Activated T-helper 1 cell treated with anti-CD3 and anti-CD28 coated beads, Interleukin-12 subunit alpha, Interleukin-12 subunit beta, Interleukin-2, Interleukin-4 antibody, amounts not matched to agents 30 ng/mL and 10 ng/mL and 1 ng/mL, durations not matched to agents 14 hours and 24 hours and 36 hours (primary cell): ENCODE measurements at regions not wholly inside any gene's neighbourhood (a gene's known extent, or its start where the extent isn't known, plus 50 kb on each side); places are given as distances from the start of the nearest gene placed in this dataset.

Source experiments
- DNase-seq: peaks from one replicate; pipeline ENCODE4 v3.0.0; 2021; ENCODE audit warnings: low spot score
- H3K27ac Mint-ChIP-seq: one replicate; pipeline ENCODE4 v1.8.0; 2021; ENCODE audit warnings: mild to moderate bottlenecking, mixed read lengths
- H3K27me3 Mint-ChIP-seq: one replicate; pipeline ENCODE4 v1.8.0; 2022; ENCODE audit warnings: mild to moderate bottlenecking, moderate library complexity, mixed read lengths; ENCODE audit not compliant: insufficient read depth
- H3K36me3 Mint-ChIP-seq: one replicate; pipeline ENCODE4 v1.8.0; 2021; ENCODE audit warnings: low read depth, mixed read lengths
- H3K4me1 Mint-ChIP-seq: one replicate; pipeline ENCODE4 v1.8.0; 2021; ENCODE audit warnings: low read depth, mixed read lengths
- H3K4me3 Mint-ChIP-seq: one replicate; pipeline ENCODE4 v1.8.0; 2021; ENCODE audit warnings: mild to moderate bottlenecking, moderate library complexity, mixed read lengths
- H3K9me3 Mint-ChIP-seq: one replicate; pipeline ENCODE4 v1.8.0; 2021; ENCODE audit warnings: mixed read lengths
- intact Hi-C: fragments of 100-400 bp; cut with micrococcal nuclease; formaldehyde crosslinking; loops from one replicate; pipeline ENCODE4 v1.15.1; 2024

DNA sequence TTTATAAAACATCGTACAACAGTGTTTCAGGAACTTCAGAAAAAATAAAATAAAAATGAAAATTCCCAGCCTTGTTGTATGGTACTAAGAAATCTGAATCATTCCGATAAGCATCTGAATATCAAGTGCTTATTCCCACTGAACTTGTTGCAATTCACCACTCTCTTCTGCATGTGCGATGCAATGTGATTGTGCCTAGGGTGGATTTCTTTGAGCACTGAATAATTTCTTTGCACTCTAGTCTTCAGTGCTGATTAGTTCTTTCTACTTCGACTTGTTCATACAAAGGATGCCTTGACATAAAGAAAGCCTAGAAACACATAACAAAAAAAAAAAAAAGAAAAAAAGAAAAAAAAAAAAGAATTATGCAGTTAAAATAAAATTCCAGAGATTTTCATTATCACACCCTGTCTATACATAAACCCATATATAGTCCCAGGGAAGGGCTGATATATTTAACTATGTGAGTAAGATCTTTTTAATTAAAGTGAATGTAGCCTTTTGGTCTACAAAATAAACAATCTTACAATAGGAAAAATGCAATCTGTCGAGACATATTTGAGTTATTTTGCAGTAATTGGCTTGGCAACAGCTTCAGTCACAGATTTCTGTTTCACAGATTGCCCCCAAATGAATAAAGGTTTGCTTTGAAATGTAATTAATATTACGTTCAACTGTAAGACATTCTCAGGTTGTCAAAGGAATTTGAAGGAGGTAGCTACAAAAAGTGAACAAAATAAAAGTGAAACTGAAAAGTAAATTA is 1118.9 kb upstream of the CELF2 start:
- intact Hi-C loops, result no loop called here
- Mint-ChIP-seq H3K36me3 (no peaks in the 10 kb centered on the region), H3K4me3 (no peak overlapping the region), H3K27ac (no peak overlapping the region), H3K4me1 (no peaks in the 10 kb centered on the region), H3K9me3 (no peaks in the 10 kb centered on the region), H3K27me3 (no peaks in the 10 kb centered on the region)
- DNase-seq, result no peak

DNA sequence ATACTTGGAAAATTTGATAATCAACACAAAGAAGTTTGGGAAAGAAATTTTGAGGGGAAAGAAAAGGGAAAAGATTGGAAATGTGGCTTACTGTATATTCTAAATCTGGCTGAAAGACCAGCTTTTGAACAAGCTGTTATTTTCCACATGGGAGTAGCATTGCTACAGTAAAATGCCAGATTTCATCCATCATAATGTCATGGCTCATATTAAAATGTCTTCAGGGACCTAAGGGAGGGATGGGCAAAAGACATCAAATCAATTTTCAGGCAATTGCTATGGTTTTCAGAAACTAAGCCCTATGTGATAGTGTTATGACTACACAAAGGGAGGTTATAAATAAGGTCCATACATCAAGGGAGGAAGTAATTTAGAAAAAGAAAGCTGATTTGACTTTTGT is 1116.9 kb upstream of the CELF2 start:
- no peak overlapping the region for H3K4me3 Mint-ChIP-seq
- H3K27me3 Mint-ChIP-seq, result peaks cover 2% of the 10 kb centered on the region
- H3K27ac Mint-ChIP-seq, result no peak overlapping the region
- no peaks in the 10 kb centered on the region for H3K36me3 Mint-ChIP-seq
- H3K4me1 Mint-ChIP-seq, result no peaks in the 10 kb centered on the region
- no peak for DNase-seq
- intact Hi-C loops, result no loop called here
- no peaks in the 10 kb centered on the region for H3K9me3 Mint-ChIP-seq

GRCh38 chr10:9901971-9902370 is 1115.7 kb upstream of the CELF2 start:
- Mint-ChIP-seq H3K36me3 (no peaks in the 10 kb centered on the region), H3K9me3 (no peaks in the 10 kb centered on the region), H3K27ac (no peak overlapping the region), H3K4me1 (no peaks in the 10 kb centered on the region), H3K4me3 (no peak overlapping the region), H3K27me3 (peaks cover 2% of the 10 kb centered on the region)
- intact Hi-C loops, result no loop called here
- no peak for DNase-seq

- no peaks in the 10 kb centered on the region for H3K4me1 Mint-ChIP-seq
Measured at GRCh38 chr10:9910446-9910845, 1107.2 kb upstream of the CELF2 start.

GRCh38 chr10:9911488-9911887 is 1106.2 kb upstream of the CELF2 start:
- Mint-ChIP-seq H3K4me1 (no peaks in the 10 kb centered on the region), H3K27ac (no peak overlapping the region), H3K4me3 (no peak overlapping the region), H3K9me3 (no peaks in the 10 kb centered on the region), H3K36me3 (no peaks in the 10 kb centered on the region), H3K27me3 (no peaks in the 10 kb centered on the region)
- no peak for DNase-seq
- intact Hi-C loops, result no loop called here

More at GRCh38 chr10:9910446-9910845, 1107.2 kb upstream of the CELF2 start:
- Mint-ChIP-seq H3K4me3 (no peak overlapping the region), H3K9me3 (no peaks in the 10 kb centered on the region), H3K36me3 (no peaks in the 10 kb centered on the region), H3K27ac (no peak overlapping the region), H3K27me3 (no peaks in the 10 kb centered on the region)
- intact Hi-C loops, result no loop called here
- DNase-seq, result no peak

GRCh38 chr10:9913876-9914514 is 1103.7 kb upstream of the CELF2 start:
- no peaks in the 10 kb centered on the region for H3K4me1 Mint-ChIP-seq
- no peaks in the 10 kb centered on the region for H3K9me3 Mint-ChIP-seq
- no peak overlapping the region for H3K4me3 Mint-ChIP-seq
- H3K27me3 Mint-ChIP-seq, result no peaks in the 10 kb centered on the region
- intact Hi-C loops, result no loop called here
- H3K36me3 Mint-ChIP-seq, result no peaks in the 10 kb centered on the region
- no peak overlapping the region for H3K27ac Mint-ChIP-seq
- DNase-seq, result no peak

DNA sequence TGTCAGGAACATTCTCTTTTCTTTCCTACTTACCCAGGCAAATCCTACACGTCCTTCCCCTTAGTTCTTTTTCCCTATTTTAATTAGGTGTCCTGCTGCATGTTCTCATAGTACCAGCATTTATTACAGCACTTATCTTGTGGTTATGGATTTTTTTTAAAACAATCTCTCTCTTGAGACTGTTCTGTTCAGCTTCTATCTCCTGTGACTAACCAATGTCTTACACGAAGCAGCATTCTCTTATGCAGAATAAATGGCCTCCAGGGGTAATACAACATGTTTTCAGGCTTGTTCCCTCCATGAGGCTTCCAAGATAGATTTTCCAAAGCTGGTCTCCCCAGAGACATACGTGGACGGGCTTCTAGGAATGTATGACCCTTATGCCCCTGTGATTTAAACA is 1096.1 kb upstream of the CELF2 start:
- H3K36me3 Mint-ChIP-seq, result no peaks in the 10 kb centered on the region
- H3K4me1 Mint-ChIP-seq, result no peaks in the 10 kb centered on the region
- H3K4me3 Mint-ChIP-seq, result no peak overlapping the region
- intact Hi-C loops, result no loop called here
- no peaks in the 10 kb centered on the region for H3K9me3 Mint-ChIP-seq
- no peak for DNase-seq
- no peaks in the 10 kb centered on the region for H3K27me3 Mint-ChIP-seq
- no peak overlapping the region for H3K27ac Mint-ChIP-seq

GRCh38 chr10:9922126-9922870 is 1095.4 kb upstream of the CELF2 start:
- no peaks in the 10 kb centered on the region for H3K27me3 Mint-ChIP-seq
- H3K36me3 Mint-ChIP-seq, result no peaks in the 10 kb centered on the region
- intact Hi-C loops, result no loop called here
- H3K27ac Mint-ChIP-seq, result no peak overlapping the region
- H3K9me3 Mint-ChIP-seq, result no peaks in the 10 kb centered on the region
- no peak overlapping the region for H3K4me3 Mint-ChIP-seq
- no peaks in the 10 kb centered on the region for H3K4me1 Mint-ChIP-seq
- no peak for DNase-seq

- no peaks in the 10 kb centered on the region for H3K27me3 Mint-ChIP-seq
- H3K9me3 Mint-ChIP-seq, result no peaks in the 10 kb centered on the region
- no peaks in the 10 kb centered on the region for H3K4me1 Mint-ChIP-seq
- H3K4me3 Mint-ChIP-seq, result no peak overlapping the region
- H3K27ac Mint-ChIP-seq, result no peak overlapping the region
- no peaks in the 10 kb centered on the region for H3K36me3 Mint-ChIP-seq
- no peak for DNase-seq
- intact Hi-C loops, result no loop called here
Measured at GRCh38 chr10:9926003-9926402, 1091.7 kb upstream of the CELF2 start.

DNA sequence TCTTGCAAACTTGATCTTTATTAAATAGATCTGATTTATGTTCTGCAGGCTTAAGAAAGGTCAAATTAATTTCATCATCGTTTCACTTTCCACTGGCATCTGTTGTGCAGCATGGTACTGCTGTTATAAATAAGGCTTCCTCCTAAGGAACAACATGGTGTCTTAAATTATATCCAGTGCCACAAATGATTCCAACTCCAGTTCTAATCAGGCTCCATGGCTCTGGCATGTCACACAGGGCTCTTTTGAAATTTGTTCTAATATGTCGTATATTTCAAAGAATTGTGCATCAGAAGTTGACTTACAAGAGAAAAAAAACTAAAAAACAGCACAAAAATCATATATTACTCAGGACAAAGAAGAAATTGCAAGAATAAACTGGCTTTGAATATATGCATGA is 1090.8 kb upstream of the CELF2 start:
- no peaks in the 10 kb centered on the region for H3K36me3 Mint-ChIP-seq
- H3K27ac Mint-ChIP-seq, result no peak overlapping the region
- H3K9me3 Mint-ChIP-seq, result no peaks in the 10 kb centered on the region
- no peak overlapping the region for H3K4me3 Mint-ChIP-seq
- H3K27me3 Mint-ChIP-seq, result no peaks in the 10 kb centered on the region
- intact Hi-C loops, result no loop called here
- no peaks in the 10 kb centered on the region for H3K4me1 Mint-ChIP-seq
- no peak for DNase-seq

DNA sequence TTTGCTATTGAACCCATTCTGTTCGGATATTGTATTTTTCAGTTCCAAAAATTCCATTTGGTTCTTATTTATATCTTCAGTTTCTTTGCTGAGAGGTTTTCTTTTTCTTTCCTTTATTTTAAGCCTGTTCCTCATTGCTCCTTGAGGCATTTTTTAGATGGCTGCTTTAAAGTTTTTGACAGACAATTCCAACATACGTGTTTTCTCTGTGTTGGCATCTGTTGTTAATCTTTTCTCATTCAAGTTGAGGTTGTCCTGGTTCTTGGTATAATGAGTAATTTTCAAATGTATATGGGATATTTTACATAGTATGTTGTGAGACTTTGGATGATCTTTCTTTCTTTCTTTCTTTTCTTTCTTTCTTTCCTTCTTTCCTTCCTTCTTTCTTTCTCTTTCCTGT is 1078.0 kb upstream of the CELF2 start:
- H3K4me1 Mint-ChIP-seq, result no peaks in the 10 kb centered on the region
- H3K36me3 Mint-ChIP-seq, result no peaks in the 10 kb centered on the region

GRCh38 chr10:9944690-9945089 is 1073.0 kb upstream of the CELF2 start:
- H3K27me3 Mint-ChIP-seq, result no peaks in the 10 kb centered on the region
- intact Hi-C loops, result no loop called here
- H3K27ac Mint-ChIP-seq, result no peak overlapping the region
- no peaks in the 10 kb centered on the region for H3K4me1 Mint-ChIP-seq
- no peak for DNase-seq
- H3K9me3 Mint-ChIP-seq, result no peaks in the 10 kb centered on the region
- H3K36me3 Mint-ChIP-seq, result no peaks in the 10 kb centered on the region
- no peak overlapping the region for H3K4me3 Mint-ChIP-seq

More for the DNA sequence above, 1078.0 kb upstream of the CELF2 start:
- no peak overlapping the region for H3K27ac Mint-ChIP-seq
- no peaks in the 10 kb centered on the region for H3K27me3 Mint-ChIP-seq
- intact Hi-C loops, result no loop called here
- H3K9me3 Mint-ChIP-seq, result no peaks in the 10 kb centered on the region
- DNase-seq, result no peak
- H3K4me3 Mint-ChIP-seq, result no peak overlapping the region

- H3K4me1 Mint-ChIP-seq, result no peaks in the 10 kb centered on the region
- H3K4me3 Mint-ChIP-seq, result no peak overlapping the region
- no peaks in the 10 kb centered on the region for H3K36me3 Mint-ChIP-seq
- H3K27me3 Mint-ChIP-seq, result no peaks in the 10 kb centered on the region
- no peaks in the 10 kb centered on the region for H3K9me3 Mint-ChIP-seq
- no peak for DNase-seq
- no peak overlapping the region for H3K27ac Mint-ChIP-seq
- intact Hi-C loops, result no loop called here
Measured at GRCh38 chr10:9950070-9950469, 1067.6 kb upstream of the CELF2 start.
